Keratinocyte (primary cell): ENCODE measurements at regions not wholly inside any gene's neighbourhood (a gene's known extent, or its start where the extent isn't known, plus 50 kb on each side); places are given as distances from the start of the nearest gene placed in this dataset.

Experiments
- EZH2 ChIP-seq: IDR thresholded peaks from one replicate; pipeline ENCODE4 v1.6.1; 2012; ENCODE audit warnings: inconsistent platforms, mild to moderate bottlenecking, low read length, moderate library complexity
- TF ChIP-seq, protein P1 (sequence below), 3 experiments: IDR thresholded peaks in 1 of 3; conservative IDR thresholded peaks in 1 of 3; optimal IDR thresholded peaks in 1 of 3; 2 replicates in 2 of 3; 3 replicates in 1 of 3; pipeline versions ENCODE3 to v1.5.1; 2011; ENCODE audit warnings: low read length in 3 of 3, mild to moderate bottlenecking in 3 of 3, moderate library complexity in 2 of 3, control low read depth in 1 of 3, inconsistent platforms in 1 of 3; ENCODE audit not compliant: insufficient read depth in 2 of 3; ENCODE audit errors: extremely low read depth in 1 of 3

DNA sequence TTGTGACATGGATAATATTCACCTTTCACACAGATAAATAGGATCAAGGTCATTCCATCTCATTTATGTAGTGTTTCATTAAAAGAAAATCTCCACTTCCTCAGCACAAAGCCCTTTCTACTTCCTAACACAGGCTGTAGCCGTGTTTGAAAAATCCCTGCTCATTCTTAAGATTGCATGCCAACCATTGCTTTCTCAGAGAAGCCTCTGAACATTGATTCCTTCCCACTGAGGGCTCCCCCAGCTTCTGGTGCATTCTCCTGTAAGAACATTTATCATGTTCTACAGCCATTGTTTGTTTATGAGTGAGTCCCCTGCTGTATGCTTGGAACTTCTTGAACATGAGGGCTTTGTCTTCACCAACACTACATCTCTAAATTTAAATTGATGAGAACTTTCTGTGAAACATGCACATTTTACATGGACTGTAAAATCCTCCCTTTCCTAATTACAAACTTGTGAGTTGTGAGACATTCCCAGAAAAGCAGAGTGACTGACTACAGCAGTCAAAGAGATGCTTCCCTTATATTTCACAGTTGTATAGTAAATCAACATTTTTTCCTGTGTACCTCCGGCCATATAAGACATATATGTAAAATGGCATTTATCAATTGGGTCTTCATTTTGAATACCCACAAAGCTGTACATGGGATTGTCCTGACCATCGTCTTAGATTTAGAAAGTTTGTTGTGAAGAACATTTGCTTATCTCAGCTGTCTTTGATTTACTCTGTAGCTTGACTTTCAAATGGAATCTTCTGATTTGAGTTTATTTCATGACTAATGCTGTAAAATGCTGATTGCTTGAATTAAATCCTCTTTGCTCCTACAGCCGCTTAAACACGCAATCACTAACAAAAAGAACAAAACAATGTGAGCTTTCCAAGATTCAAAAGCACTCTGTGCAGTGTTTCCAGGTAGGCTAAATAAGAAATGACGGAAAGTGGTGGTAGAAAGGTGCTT, 600.5 kb upstream of the SLIT2 start:
- TF ChIP-seq EZH2: no peak
- TF ChIP-seq, protein P1, sequence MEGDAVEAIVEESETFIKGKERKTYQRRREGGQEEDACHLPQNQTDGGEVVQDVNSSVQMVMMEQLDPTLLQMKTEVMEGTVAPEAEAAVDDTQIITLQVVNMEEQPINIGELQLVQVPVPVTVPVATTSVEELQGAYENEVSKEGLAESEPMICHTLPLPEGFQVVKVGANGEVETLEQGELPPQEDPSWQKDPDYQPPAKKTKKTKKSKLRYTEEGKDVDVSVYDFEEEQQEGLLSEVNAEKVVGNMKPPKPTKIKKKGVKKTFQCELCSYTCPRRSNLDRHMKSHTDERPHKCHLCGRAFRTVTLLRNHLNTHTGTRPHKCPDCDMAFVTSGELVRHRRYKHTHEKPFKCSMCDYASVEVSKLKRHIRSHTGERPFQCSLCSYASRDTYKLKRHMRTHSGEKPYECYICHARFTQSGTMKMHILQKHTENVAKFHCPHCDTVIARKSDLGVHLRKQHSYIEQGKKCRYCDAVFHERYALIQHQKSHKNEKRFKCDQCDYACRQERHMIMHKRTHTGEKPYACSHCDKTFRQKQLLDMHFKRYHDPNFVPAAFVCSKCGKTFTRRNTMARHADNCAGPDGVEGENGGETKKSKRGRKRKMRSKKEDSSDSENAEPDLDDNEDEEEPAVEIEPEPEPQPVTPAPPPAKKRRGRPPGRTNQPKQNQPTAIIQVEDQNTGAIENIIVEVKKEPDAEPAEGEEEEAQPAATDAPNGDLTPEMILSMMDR (optimal IDR thresholded peaks at IDR 0.05 in 1 of 3, IDR thresholded peaks at IDR 0.05 in 1 of 3, conservative IDR thresholded peaks at IDR 0.05 in 1 of 3; ENCODE audit: extremely low read depth in 1 of 3, insufficient read depth in 2 of 3, low read length in 3 of 3): no peak
